ENCODE measurements at regions not wholly inside any gene's neighbourhood (a gene's known extent, or its start where the extent isn't known, plus 50 kb on each side); places are given as distances from the start of the nearest gene placed in this dataset.
"Not testable (repeated sequence)": the region's sequence is repeated elsewhere in the genome, so short reads cannot be mapped to it uniquely, and the experiment has no call there.

DNA sequence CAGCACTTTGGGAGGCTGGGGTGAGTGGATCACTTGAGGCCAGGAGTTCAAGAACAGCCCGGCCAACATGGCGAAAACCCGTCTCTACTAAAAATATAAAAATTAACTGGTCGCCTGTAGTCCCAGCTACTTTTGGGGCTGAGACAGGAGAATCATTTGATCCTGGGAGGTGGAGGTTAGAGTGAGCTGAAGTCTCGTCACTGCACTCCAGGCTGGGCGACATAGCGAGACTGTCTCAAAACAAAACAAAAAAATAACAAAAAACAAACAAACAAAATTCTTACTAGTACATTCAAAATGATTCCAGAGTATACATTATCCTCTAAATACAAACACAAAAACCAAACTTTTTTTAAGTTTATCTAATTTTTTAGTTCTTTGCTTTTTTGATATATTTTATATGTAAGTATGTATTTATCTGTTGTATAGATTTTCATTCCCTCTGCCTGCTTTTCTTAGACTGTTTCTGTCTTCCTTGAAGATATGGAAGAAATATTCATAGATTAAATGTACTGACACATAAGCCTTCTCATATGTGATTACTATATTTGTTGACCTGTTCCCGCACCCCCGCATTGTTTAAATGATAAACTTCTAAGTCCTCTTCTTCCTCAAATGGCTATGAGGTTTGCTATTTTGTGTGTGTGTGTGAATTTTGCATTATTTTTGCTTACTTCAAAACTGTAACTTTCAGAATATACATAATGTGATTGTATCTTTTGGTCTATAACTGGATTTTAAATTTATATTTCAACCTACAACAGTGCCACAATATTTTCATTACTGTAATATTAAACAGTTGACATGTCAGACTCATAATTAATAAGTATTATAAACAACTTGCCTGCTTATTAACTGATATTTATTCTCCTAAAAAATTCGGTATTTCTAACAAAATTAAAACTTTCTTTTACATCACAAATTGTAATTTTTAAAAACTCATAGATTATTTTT, 1674.1 kb upstream of the B3GALT2 start:
- TF ChIP-seq CTCF (IDR thresholded peaks at IDR 0.05; ENCODE audit: low read depth, low read length) = no peak

DNA sequence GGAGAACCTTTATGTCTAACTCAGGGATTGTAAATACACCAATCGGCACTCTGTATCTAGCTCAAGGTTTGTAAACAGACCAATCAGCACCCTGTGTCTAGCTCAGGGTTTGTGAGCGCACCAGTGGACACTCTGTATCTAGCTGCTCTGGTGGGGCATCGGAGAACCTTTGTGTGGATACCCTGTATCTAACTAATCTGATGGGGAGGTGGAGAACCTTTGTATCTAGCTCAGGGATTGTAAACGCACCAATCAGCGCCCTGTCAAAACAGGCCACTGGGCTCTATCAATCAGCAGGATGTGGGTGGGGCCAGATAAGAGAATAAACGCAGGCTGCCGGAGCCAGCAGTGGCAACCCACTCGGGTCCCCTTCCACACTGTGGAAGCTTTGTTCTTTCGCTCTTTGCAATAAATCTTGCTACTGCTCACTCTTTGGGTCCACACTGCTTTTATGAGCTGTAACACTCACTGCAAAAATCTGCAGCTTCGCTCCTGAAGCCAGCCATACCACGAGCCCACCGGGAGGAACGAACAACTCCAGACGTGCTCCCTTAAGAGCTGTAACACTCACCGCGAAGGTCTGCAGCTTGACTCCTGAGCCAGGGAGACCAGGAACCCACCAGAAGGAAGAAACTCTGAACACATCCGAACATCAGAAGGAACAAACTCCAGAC, 1673.2 kb upstream of the B3GALT2 start:
- not testable (repeated sequence) for DNase-seq (ENCODE audit: extremely low read depth, low read depth)

More for the DNA sequence above, 1674.1 kb upstream of the B3GALT2 start:
- DNase-seq (ENCODE audit: extremely low read depth, low read depth) = no peak

DNA sequence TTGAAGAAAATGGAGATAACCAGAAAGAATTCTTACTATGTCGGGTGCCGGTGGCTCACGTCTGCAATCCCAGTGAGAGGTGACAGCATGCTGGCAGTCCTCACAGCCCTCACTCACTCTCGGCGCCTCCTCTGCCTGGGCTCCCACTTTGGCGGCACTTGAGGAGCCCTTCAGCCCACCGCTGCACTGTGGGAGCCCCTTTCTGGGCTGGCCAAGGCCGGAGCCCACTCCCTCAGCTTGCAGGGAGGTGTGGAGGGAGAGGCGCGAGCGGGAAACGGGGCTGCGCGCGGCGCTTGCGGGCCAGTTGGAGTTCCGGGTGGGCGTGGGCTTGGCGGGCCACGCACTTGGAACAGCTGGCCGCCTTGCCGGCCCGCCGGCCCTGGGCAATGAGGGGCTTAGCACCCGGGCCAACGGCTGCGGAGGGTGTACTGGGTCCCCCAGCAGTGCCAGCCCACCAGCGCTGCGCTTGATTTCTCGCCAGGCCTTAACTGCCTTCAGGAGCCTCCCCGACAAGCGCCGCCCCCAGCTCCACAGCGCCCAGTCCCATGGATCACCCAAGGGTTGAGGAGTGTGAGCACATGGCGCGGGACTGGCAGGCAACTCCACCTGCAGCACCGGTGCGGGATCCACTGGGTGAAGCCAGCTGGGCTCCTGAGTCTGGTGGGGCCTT, 1672.5 kb upstream of the B3GALT2 start:
- not testable (repeated sequence) for DNase-seq (ENCODE audit: extremely low read depth, low read depth)

DNA sequence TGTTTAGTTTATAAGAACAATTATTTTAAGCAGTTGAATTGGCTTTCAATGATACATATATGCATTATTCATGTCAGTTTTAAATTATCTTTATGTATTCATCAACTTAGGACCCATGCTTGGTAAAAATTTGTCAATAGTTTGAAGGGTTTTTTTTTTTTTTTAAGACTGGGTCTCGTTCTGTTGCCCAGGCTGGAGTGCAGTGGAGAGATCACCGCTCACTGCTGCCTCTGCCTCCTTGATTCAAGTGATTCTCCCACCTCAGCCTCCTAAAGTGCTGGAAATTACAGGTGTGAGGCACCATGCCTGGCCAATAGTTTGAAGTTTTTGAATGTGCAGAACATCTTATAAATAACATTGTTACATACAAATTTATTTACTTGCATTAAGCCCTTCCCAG, 1671.0 kb upstream of the B3GALT2 start:
- no peak for TF ChIP-seq CTCF (IDR thresholded peaks at IDR 0.05; ENCODE audit: low read depth, low read length)
- no peak for DNase-seq (ENCODE audit: extremely low read depth, low read depth)

- TF ChIP-seq CTCF (IDR thresholded peaks at IDR 0.05; ENCODE audit: low read depth, low read length) = no peak
- no peak for DNase-seq (ENCODE audit: extremely low read depth, low read depth)
These were observed 1662.4 kb upstream of the B3GALT2 start for GRCh38 chr1:194848846-194849245.

GRCh38 chr1:194846488-194846887, 1660.1 kb upstream of the B3GALT2 start:
- no peak for TF ChIP-seq CTCF (IDR thresholded peaks at IDR 0.05; ENCODE audit: low read depth, low read length)
- DNase-seq (ENCODE audit: extremely low read depth, low read depth) = no peak

GRCh38 chr1:194843077-194843476, 1656.7 kb upstream of the B3GALT2 start:
- DNase-seq (ENCODE audit: extremely low read depth, low read depth) = no peak
- TF ChIP-seq CTCF (IDR thresholded peaks at IDR 0.05; ENCODE audit: low read depth, low read length) = no peak

DNA sequence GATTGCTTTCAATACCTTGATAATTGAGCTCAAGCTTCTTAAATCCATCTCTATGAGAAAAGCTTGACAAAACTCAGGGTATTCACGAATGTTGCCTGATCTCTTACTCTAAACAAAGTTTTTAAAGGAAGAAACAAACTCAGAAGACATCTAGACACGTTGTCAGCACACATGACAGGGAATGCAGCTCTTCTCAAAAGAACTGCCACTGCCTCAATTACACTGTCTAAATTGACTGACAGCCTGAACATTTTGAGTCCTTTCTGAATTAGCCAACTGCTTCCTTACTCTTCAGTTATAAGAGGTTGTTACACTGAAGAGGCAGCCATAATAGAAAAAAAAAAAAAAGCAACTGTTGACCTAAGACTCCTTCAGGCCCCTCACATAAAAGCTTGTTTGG, 1646.7 kb upstream of the B3GALT2 start:
- DNase-seq (ENCODE audit: extremely low read depth, low read depth) = no peak
- TF ChIP-seq CTCF (IDR thresholded peaks at IDR 0.05; ENCODE audit: low read depth, low read length) = no peak

- DNase-seq (ENCODE audit: extremely low read depth, low read depth) = not testable (repeated sequence)
These were observed 1645.2 kb upstream of the B3GALT2 start for GRCh38 chr1:194831595-194831994.
